Germinal center (tissue), 1 donor: ENCODE measurements at regions not wholly inside any gene's neighbourhood (a gene's known extent, or its start where the extent isn't known, plus 50 kb on each side); places are given as distances from the start of the nearest gene placed in this dataset.

ENCODE experiments used
- DNase-seq: peaks from one replicate; pipeline ENCODE4 v3.0.0; 2012; ENCODE audit warnings: mixed read lengths, low spot score

GRCh38 chr4:89549907-89550306 is 242.3 kb upstream of the GPRIN3 start:
- DNase-seq: no peak

GRCh38 chr4:89545315-89545714 is 237.7 kb upstream of the GPRIN3 start:
- DNase-seq: no peak

GRCh38 chr4:89541998-89542397 is 234.4 kb upstream of the GPRIN3 start:
- no peak for DNase-seq

GRCh38 chr4:89539797-89540711 is 232.5 kb upstream of the GPRIN3 start:
- no peak for DNase-seq

- no peak for DNase-seq
These were observed 231.8 kb upstream of the GPRIN3 start for GRCh38 chr4:89539374-89539773.

- DNase-seq: no peak
These were observed 231.3 kb upstream of the GPRIN3 start for GRCh38 chr4:89538886-89539285.

- no peak for DNase-seq
These were observed 230.6 kb upstream of the GPRIN3 start for GRCh38 chr4:89538171-89538570.

GRCh38 chr4:89537281-89537680 is 229.7 kb upstream of the GPRIN3 start:
- no peak for DNase-seq

GRCh38 chr4:89535251-89535650 is 227.7 kb upstream of the GPRIN3 start:
- no peak for DNase-seq

- DNase-seq: no peak
These were observed 226.8 kb upstream of the GPRIN3 start for GRCh38 chr4:89534356-89534755.

GRCh38 chr4:89531932-89532640 is 224.5 kb upstream of the GPRIN3 start:
- DNase-seq: no peak

GRCh38 chr4:89528526-89529133 is 221.0 kb upstream of the GPRIN3 start:
- DNase-seq: no peak

- no peak for DNase-seq
These were observed 214.2 kb upstream of the GPRIN3 start for GRCh38 chr4:89521826-89522225.

- DNase-seq: no peak
These were observed 212.2 kb upstream of the GPRIN3 start for GRCh38 chr4:89519771-89520320.

GRCh38 chr4:89518259-89518658 is 210.7 kb upstream of the GPRIN3 start:
- no peak for DNase-seq

GRCh38 chr4:89514811-89515210 is 207.2 kb upstream of the GPRIN3 start:
- DNase-seq: no peak

GRCh38 chr4:89511776-89512175 is 204.2 kb upstream of the GPRIN3 start:
- no peak for DNase-seq

- no peak for DNase-seq
These were observed 202.2 kb upstream of the GPRIN3 start for GRCh38 chr4:89509708-89510281.

- DNase-seq: no peak
These were observed 199.4 kb upstream of the GPRIN3 start for GRCh38 chr4:89506866-89507491.

- no peak for DNase-seq
These were observed 195.0 kb upstream of the GPRIN3 start for GRCh38 chr4:89502581-89502980.

GRCh38 chr4:89497517-89498308 is 190.1 kb upstream of the GPRIN3 start:
- no peak for DNase-seq
